Kidney epithelial cell (primary cell): ENCODE measurements at regions not wholly inside any gene's neighbourhood (a gene's known extent, or its start where the extent isn't known, plus 50 kb on each side); places are given as distances from the start of the nearest gene placed in this dataset.
A peak's percentile ranks its signal among the peaks of the same experiment; 100 is the strongest.

Source experiments
- DNase-seq: peaks from one replicate; pipeline ENCODE4 v3.0.0-alpha.2; 2010; ENCODE audit warnings: low read depth
- H3K27me3 ChIP-seq: 2 replicates; pipeline ENCODE4 v1.6.0; 2011; ENCODE audit warnings: low read length; ENCODE audit not compliant: control insufficient read depth, insufficient read depth
- H3K36me3 ChIP-seq: 2 replicates; pipeline ENCODE4 v1.5.1; 2011; ENCODE audit warnings: low read length; ENCODE audit not compliant: control insufficient read depth, insufficient read depth
- H3K4me3 ChIP-seq: 2 replicates; pipeline ENCODE4 v1.5.1; 2011; ENCODE audit warnings: low read depth, mild to moderate bottlenecking, control low read depth, low read length
- CTCF ChIP-seq: IDR thresholded peaks from 2 replicates; pipeline ENCODE4 v1.5.1; 2011; ENCODE audit warnings: mild to moderate bottlenecking, moderate library complexity, low read length, control low read depth, inconsistent platforms; ENCODE audit not compliant: insufficient read depth, poor library complexity, severe bottlenecking

GRCh38 chr16:79899716-79900115 lies 299.2 kb upstream of the MAF start:
- Histone ChIP-seq H3K27me3 (no peaks in the 10 kb centered on the region), H3K4me3 (no peak overlapping the region), H3K36me3 (no peaks in the 10 kb centered on the region)
- no peak for DNase-seq
- no peak for TF ChIP-seq CTCF

DNA sequence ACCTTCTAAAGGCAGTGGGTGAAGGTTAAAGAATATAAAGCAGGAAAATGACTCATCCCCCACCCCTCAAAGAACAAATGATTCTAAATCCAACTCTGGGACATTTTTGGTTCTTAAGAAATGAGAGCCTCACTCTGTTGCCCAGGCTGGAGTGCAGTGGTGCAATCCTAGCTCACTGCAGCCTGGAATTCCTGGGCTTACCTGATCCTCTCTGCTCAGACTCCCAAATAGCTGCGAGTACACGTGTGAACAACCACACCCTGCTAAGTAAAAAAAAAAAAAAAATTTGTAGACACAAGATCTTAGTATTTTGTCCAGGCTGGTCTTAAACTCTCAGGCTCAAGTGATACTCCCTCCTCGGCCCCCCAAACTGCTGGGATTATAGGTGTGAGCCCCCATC lies 298.8 kb upstream of the MAF start:
- Histone ChIP-seq H3K4me3 (no peak overlapping the region), H3K36me3 (no peaks in the 10 kb centered on the region), H3K27me3 (no peaks in the 10 kb centered on the region)
- TF ChIP-seq CTCF = no peak
- no peak for DNase-seq

- no peaks in the 10 kb centered on the region for H3K27me3 ChIP-seq
- no peaks in the 10 kb centered on the region for H3K36me3 ChIP-seq
- DNase-seq = no peak
- no peak for TF ChIP-seq CTCF
- no peak overlapping the region for H3K4me3 ChIP-seq
These were observed 298.2 kb upstream of the MAF start for GRCh38 chr16:79898703-79899102.

- no peaks in the 10 kb centered on the region for H3K27me3 ChIP-seq
- peak; percentile 56 for DNase-seq
- H3K36me3 ChIP-seq = no peaks in the 10 kb centered on the region
- TF ChIP-seq CTCF = no peak
- H3K4me3 ChIP-seq = no peak overlapping the region
These were observed 297.1 kb upstream of the MAF start for GRCh38 chr16:79897453-79898146.

GRCh38 chr16:79897104-79897452 lies 296.5 kb upstream of the MAF start:
- no peak for TF ChIP-seq CTCF
- Histone ChIP-seq H3K4me3 (no peak overlapping the region), H3K36me3 (no peaks in the 10 kb centered on the region), H3K27me3 (no peaks in the 10 kb centered on the region)
- DNase-seq = no peak

DNA sequence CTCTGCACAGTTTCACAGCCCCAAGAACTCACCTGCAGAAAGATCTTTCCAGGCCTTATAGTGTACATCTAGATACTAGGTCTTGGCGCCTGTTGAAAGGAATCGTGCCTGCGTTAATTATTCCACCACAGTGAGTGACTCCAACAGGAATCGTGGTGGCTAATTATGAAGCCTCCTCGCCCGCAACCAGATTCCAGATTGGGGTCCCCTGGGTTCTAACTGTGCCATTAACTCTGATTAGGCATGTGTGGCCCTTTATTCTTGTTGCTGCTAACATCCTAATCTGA lies 295.3 kb upstream of the MAF start:
- no peak for DNase-seq
- H3K27me3 ChIP-seq = no peaks in the 10 kb centered on the region
- H3K4me3 ChIP-seq = no peak overlapping the region
- TF ChIP-seq CTCF = no peak
- H3K36me3 ChIP-seq = no peaks in the 10 kb centered on the region
